HCT116 (cell line): ENCODE measurements at regions not wholly inside any gene's neighbourhood (a gene's known extent, or its start where the extent isn't known, plus 50 kb on each side); places are given as distances from the start of the nearest gene placed in this dataset.

ENCODE experiments used
- ATAC-seq: fragments of 200-7000 bp; cut with Tn5 transposase; 2 replicates; pipeline ENCODE4 v1.9.1; 2020; ENCODE audit warnings: mild to moderate bottlenecking, moderate library complexity
- BruUV-seq: library from RNA; stranded (reverse); fragments of 400-500 nt; replicated peaks from 2 replicates; lab custom pipeline; 2021; lab: Mats Ljungman, UMichigan
- CTCF ChIA-PET: fragments of 300-600 bp; sonication (Branson Sonifier 250); formaldehyde crosslinking; loops from one replicate; lab custom pipeline; 2021; ENCODE audit warnings: antibody characterized with exemption; lab: Charles Lee
- POLR2A ChIA-PET: fragments of 300-600, 350-600 bp; sonication (Branson Sonifier 250); formaldehyde crosslinking; loops from one replicate; lab custom pipeline; 2021; ENCODE audit warnings: antibody characterized with exemption; lab: Charles Lee
- RAD21 ChIA-PET, 2 experiments: fragments of 300-600 bp; sonication (Branson Sonifier 250); formaldehyde crosslinking; loops; one replicate each; lab custom pipeline; 2023; ENCODE audit warnings: low total read pairs in 2 of 2; ENCODE audit not compliant: uncharacterized antibody in 2 of 2, unreplicated experiment in 2 of 2, low non-redundant PET in 1 of 2; lab: Charles Lee
- DNase-seq: peaks from one replicate; pipeline ENCODE4 v3.0.0-alpha.2; 2010; ENCODE audit warnings: low read depth, low spot score
- H2AFZ ChIP-seq: fragments of 200-600 bp; shearing (Covaris generic), sonication (generic); 2 replicates; pipeline ENCODE4 v1.6.1; 2017; ENCODE audit warnings: low read depth, mixed run types, mixed read lengths, antibody characterized with exemption, low read length; ENCODE audit not compliant: poor library complexity, severe bottlenecking
- H3K27ac ChIP-seq: 2 replicates; pipeline ENCODE4 v1.5.1; 2012; ENCODE audit warnings: low read depth, low read length
- H3K27me3 ChIP-seq: fragments of 200-600 bp; sonication (generic); 2 replicates; pipeline ENCODE4 v1.6.1; 2016; ENCODE audit warnings: mixed run types, low read length, mixed read lengths; ENCODE audit not compliant: insufficient read depth
- H3K36me3 ChIP-seq, 2 experiments: fragments of 200-500 bp in 1 of 2; fragments of 200-600 bp in 1 of 2; sonication (Bioruptor generic) in 1 of 2; sonication (generic) in 1 of 2; 2 replicates each; pipeline versions ENCODE4 v1.5.1 to v1.6.1; 2014 to 2016; ENCODE audit warnings: low read length in 2 of 2, inconsistent platforms in 1 of 2, mixed read lengths in 1 of 2, mixed run types in 1 of 2; ENCODE audit not compliant: insufficient read depth in 2 of 2, control insufficient read depth in 1 of 2
- H3K4me1 ChIP-seq, 2 experiments: fragments of 200-600 bp in 1 of 2; sonication (generic) in 1 of 2; 2 replicates each; pipeline versions ENCODE4 v1.5.1 to v1.6.1; 2012 to 2017; ENCODE audit warnings: low read length in 2 of 2, inconsistent platforms in 1 of 2, mild to moderate bottlenecking in 1 of 2, mixed read lengths in 1 of 2, mixed run types in 1 of 2, moderate library complexity in 1 of 2; ENCODE audit not compliant: insufficient read depth in 2 of 2, control insufficient read depth in 1 of 2
- H3K4me2 ChIP-seq: fragments of 200-600 bp; sonication (generic); 2 replicates; pipeline ENCODE4 v1.6.1; 2017; ENCODE audit warnings: mixed run types, low read length, mixed read lengths
- H3K4me3 ChIP-seq, 2 experiments: fragments of 200-600 bp in 1 of 2; sonication (generic) in 1 of 2; replicated peaks in 1 of 2; 2 replicates each; pipeline ENCODE4 v1.5.1; 2011 to 2016; ENCODE audit warnings: low read length in 2 of 2, control low read depth in 1 of 2, low read depth in 1 of 2, mild to moderate bottlenecking in 1 of 2, mixed read lengths in 1 of 2, mixed run types in 1 of 2
- H3K79me2 ChIP-seq: fragments of 200-600 bp; sonication (generic); 2 replicates; pipeline ENCODE4 v1.6.1; 2017; ENCODE audit warnings: mild to moderate bottlenecking, mixed run types, low read length, moderate library complexity, mixed read lengths; ENCODE audit not compliant: insufficient read depth
- H3K9ac ChIP-seq: fragments of 200-600 bp; sonication (generic); 2 replicates; pipeline ENCODE4 v1.6.1; 2016; ENCODE audit warnings: low read length, mixed read lengths
- H3K9me2 ChIP-seq: fragments of 200-600 bp; sonication (generic), shearing (Covaris generic); 2 replicates; pipeline ENCODE4 v1.6.1; 2017; ENCODE audit warnings: mixed run types, mild to moderate bottlenecking, moderate library complexity; ENCODE audit not compliant: insufficient read depth
- H3K9me3 ChIP-seq, 2 experiments: fragments of 200-500 bp in 1 of 2; fragments of 200-600 bp in 1 of 2; sonication (Bioruptor generic) in 1 of 2; sonication (generic) in 1 of 2; 2 replicates each; pipeline ENCODE4 v1.6.1; 2014 to 2017; ENCODE audit warnings: low read length in 2 of 2, mixed read lengths in 2 of 2, inconsistent platforms in 1 of 2, low read depth in 1 of 2, mild to moderate bottlenecking in 1 of 2, mixed run types in 1 of 2, moderate library complexity in 1 of 2; ENCODE audit not compliant: control insufficient read depth in 1 of 2, insufficient read depth in 1 of 2
- H4K20me1 ChIP-seq: fragments of 200-600 bp; sonication (generic), shearing (Covaris generic); 2 replicates; pipeline ENCODE4 v1.6.1; 2017; ENCODE audit warnings: mixed run types, mild to moderate bottlenecking, moderate library complexity; ENCODE audit not compliant: insufficient read depth
- ATF3 ChIP-seq: IDR thresholded peaks from 2 replicates; pipeline ENCODE4 v1.6.1; 2012
- CEBPB ChIP-seq: IDR thresholded peaks from 2 replicates; pipeline ENCODE4 v1.6.1; 2012; ENCODE audit warnings: low read depth
- ELF1 ChIP-seq: IDR thresholded peaks from 2 replicates; pipeline ENCODE4 v1.6.1; 2012; ENCODE audit warnings: low read depth, borderline replicate concordance
- EZH2 ChIP-seq: fragments of 200-600 bp; sonication (generic); IDR thresholded peaks from 2 replicates; pipeline ENCODE4 v1.6.1; 2017; ENCODE audit warnings: antibody characterized with exemption, mixed run types
- POLR2AphosphoS5 ChIP-seq: IDR thresholded peaks from 2 replicates; pipeline ENCODE4 v1.6.1; 2011; ENCODE audit warnings: mild to moderate bottlenecking, low read depth, low read length, moderate library complexity
- REST ChIP-seq: IDR thresholded peaks from 2 replicates; pipeline ENCODE4 v1.6.1; 2012; ENCODE audit warnings: low read depth
- SIN3A ChIP-seq: IDR thresholded peaks from 2 replicates; pipeline ENCODE4 v1.6.1; 2012; ENCODE audit warnings: low read depth
- SP1 ChIP-seq: IDR thresholded peaks from 2 replicates; pipeline ENCODE4 v1.6.1; 2012; ENCODE audit warnings: low read depth
- SRF ChIP-seq: IDR thresholded peaks from 2 replicates; pipeline ENCODE4 v1.6.1; 2012; ENCODE audit warnings: low read depth
- TCF7L2 ChIP-seq: IDR thresholded peaks from 2 replicates; pipeline ENCODE4 v1.7.0; 2011; ENCODE audit warnings: borderline replicate concordance, inconsistent platforms; ENCODE audit not compliant: insufficient read depth, insufficient read length; ENCODE audit errors: extremely low read depth
- YY1 ChIP-seq: IDR thresholded peaks from 2 replicates; pipeline ENCODE4 v1.6.1; 2011; ENCODE audit warnings: low read length, low read depth, moderate library complexity, mild to moderate bottlenecking; ENCODE audit not compliant: insufficient replicate concordance; ENCODE audit errors: extremely low read depth
- intact Hi-C: fragments of 100-400 bp; cut with micrococcal nuclease; formaldehyde crosslinking; loops from 2 replicates; pipeline ENCODE4 v1.10.0; 2022
- TF ChIP-seq, protein P1 (sequence below), 3 experiments: fragments of 200-600 bp in 1 of 3; sonication (generic) in 1 of 3; IDR thresholded peaks in 2 of 3; conservative IDR thresholded peaks in 1 of 3; 2 replicates each; pipeline ENCODE4 v1.5.1; 2012 to 2017; ENCODE audit warnings: low read depth in 2 of 3, low read length in 2 of 3, antibody characterized with exemption in 1 of 3, borderline replicate concordance in 1 of 3, control low read depth in 1 of 3, mild to moderate bottlenecking in 1 of 3, mixed read lengths in 1 of 3, mixed run types in 1 of 3, moderate library complexity in 1 of 3; ENCODE audit not compliant: insufficient read depth in 1 of 3
- TF ChIP-seq, protein P2 (sequence below): IDR thresholded peaks from 2 replicates; pipeline ENCODE4 v1.6.1; 2012
- TF ChIP-seq, protein P3 (sequence below): IDR thresholded peaks from 2 replicates; pipeline ENCODE4 v1.6.1; 2011; ENCODE audit warnings: mild to moderate bottlenecking, low read length, moderate library complexity; ENCODE audit not compliant: insufficient replicate concordance; ENCODE audit errors: extremely low read depth

DNA sequence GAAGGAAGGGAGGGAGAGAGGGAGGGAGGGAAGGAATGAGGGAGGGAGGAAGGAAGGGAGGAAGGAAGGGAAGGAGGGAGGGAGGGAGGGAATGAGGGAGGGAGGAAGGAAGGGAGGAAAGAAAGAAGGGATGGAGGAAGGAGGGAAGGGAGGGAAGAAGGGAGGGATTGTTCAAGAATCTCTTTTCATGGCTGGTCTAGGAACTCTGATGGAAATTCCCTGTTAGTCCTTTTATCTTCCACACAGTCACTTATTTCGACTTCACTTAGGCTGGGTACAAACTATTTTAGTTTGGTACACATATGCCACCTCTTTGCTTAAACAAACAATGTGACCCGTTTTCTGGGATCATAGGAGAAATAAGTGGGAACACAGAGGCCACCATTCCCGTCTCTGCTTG lies 435.6 kb upstream of the WWC1 start:
- ChIA-PET POLR2A (no interaction called here), CTCF (no interaction called here), RAD21 (no interaction called here)
- DNase-seq = no peak
- H3K4me2 ChIP-seq = no peak overlapping the region
- no TSS peak for BruUV-seq
- intact Hi-C loops = no loop called here
- no peak overlapping the region for H3K9ac ChIP-seq
- H3K4me1 ChIP-seq = no peaks in the 10 kb centered on the region
- no peaks in the 10 kb centered on the region; the same call in 1 of the 2 replicates for H3K27me3 ChIP-seq
- no peaks in the 10 kb centered on the region for H4K20me1 ChIP-seq
- H3K36me3 ChIP-seq = no peaks in the 10 kb centered on the region
- no peaks in the 10 kb centered on the region for H3K9me2 ChIP-seq
- no peak for ATAC-seq
- H3K9me3 ChIP-seq = no peaks in the 10 kb centered on the region
- H3K27ac ChIP-seq = no peak overlapping the region
- no peak for TF ChIP-seq SRF
- no peak for TF ChIP-seq POLR2AphosphoS5
- no peak for TF ChIP-seq EZH2
- no peak for TF ChIP-seq SP1
- TF ChIP-seq, protein P1, sequence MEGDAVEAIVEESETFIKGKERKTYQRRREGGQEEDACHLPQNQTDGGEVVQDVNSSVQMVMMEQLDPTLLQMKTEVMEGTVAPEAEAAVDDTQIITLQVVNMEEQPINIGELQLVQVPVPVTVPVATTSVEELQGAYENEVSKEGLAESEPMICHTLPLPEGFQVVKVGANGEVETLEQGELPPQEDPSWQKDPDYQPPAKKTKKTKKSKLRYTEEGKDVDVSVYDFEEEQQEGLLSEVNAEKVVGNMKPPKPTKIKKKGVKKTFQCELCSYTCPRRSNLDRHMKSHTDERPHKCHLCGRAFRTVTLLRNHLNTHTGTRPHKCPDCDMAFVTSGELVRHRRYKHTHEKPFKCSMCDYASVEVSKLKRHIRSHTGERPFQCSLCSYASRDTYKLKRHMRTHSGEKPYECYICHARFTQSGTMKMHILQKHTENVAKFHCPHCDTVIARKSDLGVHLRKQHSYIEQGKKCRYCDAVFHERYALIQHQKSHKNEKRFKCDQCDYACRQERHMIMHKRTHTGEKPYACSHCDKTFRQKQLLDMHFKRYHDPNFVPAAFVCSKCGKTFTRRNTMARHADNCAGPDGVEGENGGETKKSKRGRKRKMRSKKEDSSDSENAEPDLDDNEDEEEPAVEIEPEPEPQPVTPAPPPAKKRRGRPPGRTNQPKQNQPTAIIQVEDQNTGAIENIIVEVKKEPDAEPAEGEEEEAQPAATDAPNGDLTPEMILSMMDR (IDR thresholded peaks at IDR 0.05 in 2 of 3, conservative IDR thresholded peaks at IDR 0.05 in 1 of 3; ENCODE audit: borderline replicate concordance in 1 of 3, insufficient read depth in 1 of 3, low read depth in 2 of 3, low read length in 2 of 3) = no peak
- TF ChIP-seq ATF3 = no peak
- no peak for TF ChIP-seq TCF7L2
- no peak for TF ChIP-seq SIN3A
- TF ChIP-seq, protein P2, sequence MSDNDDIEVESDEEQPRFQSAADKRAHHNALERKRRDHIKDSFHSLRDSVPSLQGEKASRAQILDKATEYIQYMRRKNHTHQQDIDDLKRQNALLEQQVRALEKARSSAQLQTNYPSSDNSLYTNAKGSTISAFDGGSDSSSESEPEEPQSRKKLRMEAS = no peak
- TF ChIP-seq CEBPB = no peak
- TF ChIP-seq ELF1 = no peak
- TF ChIP-seq YY1 = no peak
- TF ChIP-seq, protein P3, sequence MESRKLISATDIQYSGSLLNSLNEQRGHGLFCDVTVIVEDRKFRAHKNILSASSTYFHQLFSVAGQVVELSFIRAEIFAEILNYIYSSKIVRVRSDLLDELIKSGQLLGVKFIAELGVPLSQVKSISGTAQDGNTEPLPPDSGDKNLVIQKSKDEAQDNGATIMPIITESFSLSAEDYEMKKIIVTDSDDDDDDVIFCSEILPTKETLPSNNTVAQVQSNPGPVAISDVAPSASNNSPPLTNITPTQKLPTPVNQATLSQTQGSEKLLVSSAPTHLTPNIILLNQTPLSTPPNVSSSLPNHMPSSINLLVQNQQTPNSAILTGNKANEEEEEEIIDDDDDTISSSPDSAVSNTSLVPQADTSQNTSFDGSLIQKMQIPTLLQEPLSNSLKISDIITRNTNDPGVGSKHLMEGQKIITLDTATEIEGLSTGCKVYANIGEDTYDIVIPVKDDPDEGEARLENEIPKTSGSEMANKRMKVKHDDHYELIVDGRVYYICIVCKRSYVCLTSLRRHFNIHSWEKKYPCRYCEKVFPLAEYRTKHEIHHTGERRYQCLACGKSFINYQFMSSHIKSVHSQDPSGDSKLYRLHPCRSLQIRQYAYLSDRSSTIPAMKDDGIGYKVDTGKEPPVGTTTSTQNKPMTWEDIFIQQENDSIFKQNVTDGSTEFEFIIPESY = no peak
- no peak for TF ChIP-seq REST
- TF ChIP-seq, all 23 proteins: peak for 0
- H3K79me2 ChIP-seq = no peaks in the 10 kb centered on the region
- no peak overlapping the region for H3K4me3 ChIP-seq
- H2AFZ ChIP-seq = no peak overlapping the region
